B cell (primary cell): ENCODE measurements at regions not wholly inside any gene's neighbourhood (a gene's known extent, or its start where the extent isn't known, plus 50 kb on each side); places are given as distances from the start of the nearest gene placed in this dataset.

ENCODE experiments used
- ATAC-seq: fragments of 200-7000 bp; cut with Tn5 transposase; one replicate; pipeline ENCODE4 v1.10.0; 2021; ENCODE audit warnings: low read depth, mild to moderate bottlenecking, moderate number of reproducible peaks, moderate library complexity
- CTCF ChIA-PET: fragments of 350-600 bp; sonication (Branson Sonifier 250); formaldehyde crosslinking; loops from one replicate; lab custom pipeline; 2021; ENCODE audit warnings: antibody characterized with exemption, inconsistent platforms; lab: Charles Lee
- POLR2A ChIA-PET: fragments of 350-600 bp; sonication (Branson Sonifier 250); formaldehyde crosslinking; loops from one replicate; lab custom pipeline; 2021; ENCODE audit warnings: antibody characterized with exemption; lab: Charles Lee
- DNase-seq: peaks from one replicate; pipeline ENCODE4 v3.0.0; 2013
- H2AFZ ChIP-seq: 2 replicates; pipeline ENCODE4 v1.6.1; 2012; ENCODE audit warnings: mild to moderate bottlenecking, low read depth, low read length; ENCODE audit not compliant: insufficient read depth, poor library complexity, severe bottlenecking
- H3K27ac ChIP-seq, 2 donors: 1 replicate in 1 of 2; 2 replicates in 1 of 2; pipeline ENCODE4 v1.5.1; 2012 to 2013; ENCODE audit warnings: low read length in 2 of 2, mild to moderate bottlenecking in 2 of 2, moderate library complexity in 1 of 2
- H3K27me3 ChIP-seq, 4 experiments: fragments of 200-600 bp in 1 of 4; sonication (generic) in 1 of 4; replicated peaks in 1 of 4; 1 replicate in 2 of 4; 2 replicates in 2 of 4; pipeline versions ENCODE4 v1.6.1 to v1.7.0; 2013 to 2016; ENCODE audit warnings: low read length in 3 of 4, mild to moderate bottlenecking in 2 of 4, mixed read lengths in 1 of 4, moderate library complexity in 1 of 4; ENCODE audit not compliant: insufficient read depth in 4 of 4, control insufficient read depth in 3 of 4; ENCODE audit errors: control extremely low read depth in 1 of 4
- H3K36me3 ChIP-seq, 2 experiments: replicated peaks in 1 of 2; 1 replicate in 1 of 2; 2 replicates in 1 of 2; pipeline versions ENCODE4 v1.6.1 to v1.7.1; 2013; ENCODE audit warnings: low read length in 1 of 2; ENCODE audit not compliant: insufficient read depth in 2 of 2, control insufficient read depth in 1 of 2; ENCODE audit errors: control extremely low read depth in 1 of 2, extremely low read depth in 1 of 2
- H3K4me1 ChIP-seq, 2 donors: fragments of 200-600 bp in 1 of 2; sonication (generic) in 1 of 2; 1 replicate in 1 of 2; 2 replicates in 1 of 2; pipeline versions ENCODE4 v1.5.1 to v1.6.1; 2013 to 2017; ENCODE audit warnings: low read length in 2 of 2; ENCODE audit not compliant: control insufficient read depth in 2 of 2, insufficient read depth in 2 of 2
- H3K4me2 ChIP-seq: replicated peaks from 2 replicates; pipeline ENCODE3; 2012; ENCODE audit warnings: mild to moderate bottlenecking, low read depth, low read length; ENCODE audit not compliant: poor library complexity, severe bottlenecking
- H3K4me3 ChIP-seq, 5 experiments: fragments of 200-600 bp in 1 of 5; sonication (generic) in 1 of 5; 1 replicate in 3 of 5; 2 replicates in 2 of 5; pipeline versions ENCODE4 v1.5.1 to v1.7.0; 2011 to 2016; ENCODE audit warnings: low read length in 4 of 5, mild to moderate bottlenecking in 4 of 5, low read depth in 2 of 5, control low read depth in 1 of 5, moderate library complexity in 1 of 5; ENCODE audit not compliant: insufficient read depth in 1 of 5; ENCODE audit errors: control extremely low read depth in 1 of 5, extremely low read depth in 1 of 5
- H3K79me2 ChIP-seq: fragments of 200-600 bp; sonication (generic); one replicate; pipeline ENCODE4 v1.6.0; 2016; ENCODE audit warnings: low read length; ENCODE audit not compliant: control insufficient read depth, insufficient read depth
- H3K9ac ChIP-seq: fragments of 200-600 bp; sonication (generic); 2 replicates; pipeline ENCODE4 v1.6.1; 2017; ENCODE audit warnings: mild to moderate bottlenecking, low read length, moderate library complexity
- H3K9me3 ChIP-seq, 3 donors: one replicate each; pipeline versions ENCODE4 v1.6.1 to v1.7.1; 2013; ENCODE audit warnings: low read length in 2 of 3; ENCODE audit not compliant: control insufficient read depth in 2 of 3, insufficient read depth in 1 of 3; ENCODE audit errors: control extremely low read depth in 1 of 3
- H4K20me1 ChIP-seq: 2 replicates; pipeline ENCODE4 v1.6.0; 2012; ENCODE audit warnings: mild to moderate bottlenecking, low read length; ENCODE audit not compliant: insufficient read depth, control insufficient read depth, poor library complexity, severe bottlenecking
- H3K27ac Mint-ChIP-seq: one replicate; pipeline ENCODE4 v1.8.0; 2021; ENCODE audit warnings: mixed read lengths
- H3K27me3 Mint-ChIP-seq: one replicate; pipeline ENCODE4 v1.8.0; 2021; ENCODE audit warnings: mixed read lengths
- H3K4me1 Mint-ChIP-seq: one replicate; pipeline ENCODE4 v1.8.0; 2021; ENCODE audit warnings: mixed read lengths
- H3K4me3 Mint-ChIP-seq: one replicate; pipeline ENCODE4 v1.8.0; 2021; ENCODE audit warnings: mixed read lengths
- H3K9me3 Mint-ChIP-seq: one replicate; pipeline ENCODE4 v1.8.0; 2022; ENCODE audit warnings: mixed read lengths; ENCODE audit not compliant: insufficient read depth
- CTCF ChIP-seq: fragments of 200-600 bp; IDR thresholded peaks from one replicate; pipeline ENCODE4 v1.8.0; 2022; ENCODE audit warnings: antibody characterized with exemption, mild to moderate bottlenecking
- EZH2 ChIP-seq: IDR thresholded peaks from 2 replicates; pipeline ENCODE4 v1.6.1; 2012; ENCODE audit warnings: borderline replicate concordance, low read depth, mild to moderate bottlenecking, moderate library complexity, low read length; ENCODE audit not compliant: insufficient read depth, poor library complexity, severe bottlenecking
- WGBS: methylation state at CpG from one replicate; pipeline ENCODE4 v1.1.5; 2013; ENCODE audit warnings: missing lambda C conversion rate; ENCODE audit not compliant: insufficient coverage; 5-methylcytosine and 5-hydroxymethylcytosine counted together
- intact Hi-C: fragments of 100-400 bp; cut with micrococcal nuclease; formaldehyde crosslinking; loops from one replicate; pipeline ENCODE4 v1.10.0; 2022

GRCh38 chr11:23143022-23143421 lies 282.7 kb upstream of the CCDC179 start:
- Histone ChIP-seq H3K9ac (no peak overlapping the region), H3K27me3 (no peaks in the 10 kb centered on the region), H3K79me2 (no peaks in the 10 kb centered on the region), H4K20me1 (no peaks in the 10 kb centered on the region), H3K9me3 (no peaks in the 10 kb centered on the region), H2AFZ (no peak overlapping the region), H3K36me3 (no peaks in the 10 kb centered on the region), H3K27ac (no peak overlapping the region), H3K4me1 (no peaks in the 10 kb centered on the region), H3K4me2 (no peak overlapping the region), H3K4me3 (no peak overlapping the region)
- WGBS = no CpG with 5 or more reads among the region's 2 CpGs
- POLR2A ChIA-PET = no interaction called here
- Mint-ChIP-seq H3K4me1 (no peaks in the 10 kb centered on the region), H3K4me3 (no peak overlapping the region), H3K27ac (no peak overlapping the region), H3K9me3 (peaks cover 3% of the 10 kb centered on the region), H3K27me3 (no peaks in the 10 kb centered on the region)
- CTCF ChIA-PET = no interaction called here
- intact Hi-C loops = no loop called here
- DNase-seq = no peak
- ATAC-seq = no peak
- TF ChIP-seq CTCF = no peak
- no peak for TF ChIP-seq EZH2

- intact Hi-C loops = no loop called here
- Histone ChIP-seq H3K4me1 (no peaks in the 10 kb centered on the region), H3K9ac (no peak overlapping the region), H3K4me2 (no peak overlapping the region), H3K4me3 (no peak overlapping the region), H2AFZ (no peak overlapping the region), H3K36me3 (no peaks in the 10 kb centered on the region), H3K27me3 (no peaks in the 10 kb centered on the region), H3K79me2 (no peaks in the 10 kb centered on the region), H3K9me3 (no peaks in the 10 kb centered on the region), H3K27ac (no peak overlapping the region), H4K20me1 (no peaks in the 10 kb centered on the region)
- H3K9me3 Mint-ChIP-seq = no peaks in the 10 kb centered on the region
- H3K27ac Mint-ChIP-seq = no peak overlapping the region
- 83% methylated on average over 1 of the region's 2 CpGs for WGBS
- no peaks in the 10 kb centered on the region for H3K4me1 Mint-ChIP-seq
- no peak for DNase-seq
- H3K4me3 Mint-ChIP-seq = no peak overlapping the region
- no peak for ATAC-seq
- ChIA-PET POLR2A (no interaction called here), CTCF (no interaction called here)
- no peak for TF ChIP-seq EZH2
- TF ChIP-seq CTCF = no peak
- H3K27me3 Mint-ChIP-seq = no peaks in the 10 kb centered on the region
Measured at GRCh38 chr11:23151819-23152218, 291.5 kb upstream of the CCDC179 start.
